HEK293 (cell line): ENCODE measurements at regions not wholly inside any gene's neighbourhood (a gene's known extent, or its start where the extent isn't known, plus 50 kb on each side); places are given as distances from the start of the nearest gene placed in this dataset.
A peak's percentile ranks its signal among the peaks of the same experiment; 100 is the strongest.

Source experiments
- CTCF ChIA-PET: fragments of 350-600 bp; formaldehyde crosslinking; extraction: SDS; loops from one replicate; lab custom pipeline; 2021; ENCODE audit warnings: antibody characterized with exemption; lab: Yijun Ruan, JAX
- POLR2A ChIA-PET: fragments of 300-600 bp; formaldehyde crosslinking; extraction: SDS; loops from one replicate; lab custom pipeline; 2020; ENCODE audit warnings: antibody characterized with exemption, inconsistent platforms; lab: Yijun Ruan, JAX
- H3K27ac ChIP-seq: fragments of 200-500 bp; sonication (Bioruptor generic); 2 replicates; pipeline ENCODE4 v1.5.1; 2014; ENCODE audit warnings: low read depth, low read length, control low read depth, inconsistent platforms; ENCODE audit errors: extremely low read depth
- H3K36me3 ChIP-seq, 2 experiments: fragments of 200-500 bp in 1 of 2; sonication (Bioruptor generic) in 1 of 2; 1 replicate in 1 of 2; 2 replicates in 1 of 2; pipeline ENCODE4 v1.5.1; 2014 to 2017; ENCODE audit warnings: inconsistent platforms in 2 of 2, low read length in 2 of 2; ENCODE audit not compliant: control insufficient read depth in 2 of 2, insufficient read depth in 1 of 2
- H3K4me1 ChIP-seq: fragments of 200-500 bp; sonication (Bioruptor generic); 2 replicates; pipeline ENCODE4 v1.5.1; 2014; ENCODE audit warnings: mild to moderate bottlenecking, low read length, inconsistent platforms; ENCODE audit not compliant: control insufficient read depth, insufficient read depth
- H3K4me3 ChIP-seq: 2 replicates; pipeline ENCODE4 v1.5.1; 2011; ENCODE audit warnings: low read depth, mild to moderate bottlenecking, control low read depth, low read length, moderate library complexity
- H3K9me3 ChIP-seq: fragments of 200-500 bp; sonication (Bioruptor generic); 2 replicates; pipeline ENCODE4 v1.5.1; 2014; ENCODE audit warnings: low read depth, low read length, inconsistent platforms; ENCODE audit not compliant: control insufficient read depth, insufficient read depth
- BCL11B ChIP-seq: fragments of 450-650 bp; formaldehyde crosslinking; IDR thresholded peaks from 2 replicates; pipeline ENCODE4 v1.5.1; 2016; ENCODE audit warnings: low read depth, missing biosample characterization, missing genetic modification characterization
- GLIS1 ChIP-seq: fragments of 450-650 bp; formaldehyde crosslinking; IDR thresholded peaks from 2 replicates; pipeline ENCODE4 v1.5.1; 2016; ENCODE audit warnings: missing biosample characterization, missing genetic modification characterization
- MYNN ChIP-seq: fragments of 450-650 bp; formaldehyde crosslinking; IDR thresholded peaks from 2 replicates; pipeline ENCODE4 v1.5.1; 2016; ENCODE audit warnings: missing biosample characterization, missing genetic modification characterization, borderline replicate concordance
- OSR2 ChIP-seq: fragments of 450-650 bp; formaldehyde crosslinking; IDR thresholded peaks from 2 replicates; pipeline ENCODE4 v1.5.1; 2016; ENCODE audit warnings: missing biosample characterization, missing genetic modification characterization
- SCRT1 ChIP-seq: fragments of 450-650 bp; formaldehyde crosslinking; IDR thresholded peaks from 2 replicates; pipeline ENCODE4 v1.5.1; 2016; ENCODE audit warnings: missing biosample characterization, missing genetic modification characterization, borderline replicate concordance
- SP2 ChIP-seq: fragments of 450-650 bp; formaldehyde crosslinking; IDR thresholded peaks from 2 replicates; pipeline ENCODE4 v1.5.1; 2016; ENCODE audit warnings: missing biosample characterization, missing genetic modification characterization
- SP7 ChIP-seq: fragments of 450-650 bp; formaldehyde crosslinking; IDR thresholded peaks from 2 replicates; pipeline ENCODE4 v1.5.1; 2016; ENCODE audit warnings: missing biosample characterization, missing genetic modification characterization
- ZBTB7A ChIP-seq: fragments of 450-650 bp; formaldehyde crosslinking; IDR thresholded peaks from 2 replicates; pipeline ENCODE4 v1.5.1; 2016; ENCODE audit warnings: low read depth, missing biosample characterization, missing genetic modification characterization
- ZIC2 ChIP-seq: fragments of 450-650 bp; formaldehyde crosslinking; IDR thresholded peaks from 2 replicates; pipeline ENCODE4 v1.5.1; 2016; ENCODE audit warnings: missing biosample characterization, missing genetic modification characterization
- ZNF19 ChIP-seq: fragments of 450-650 bp; formaldehyde crosslinking; IDR thresholded peaks from 2 replicates; pipeline ENCODE4; 2016; ENCODE audit warnings: missing biosample characterization, missing genetic modification characterization, low read depth
- ZNF335 ChIP-seq: fragments of 450-650 bp; formaldehyde crosslinking; conservative IDR thresholded peaks from 2 replicates; pipeline ENCODE4 v1.5.1; 2016; ENCODE audit warnings: missing biosample characterization, missing genetic modification characterization
- ZNF654 ChIP-seq: fragments of 450-650 bp; formaldehyde crosslinking; IDR thresholded peaks from 2 replicates; pipeline ENCODE4 v1.5.1; 2016; ENCODE audit warnings: low read depth, missing biosample characterization, missing genetic modification characterization
- ZSCAN23 ChIP-seq: fragments of 450-650 bp; formaldehyde crosslinking; IDR thresholded peaks from 2 replicates; pipeline ENCODE4 v1.5.1; 2016; ENCODE audit warnings: missing biosample characterization, missing genetic modification characterization
- TF ChIP-seq, protein P1 (sequence below): fragments of 450-650 bp; formaldehyde crosslinking; IDR thresholded peaks from 2 replicates; pipeline ENCODE4 v1.5.1; 2016; ENCODE audit warnings: missing biosample characterization, missing genetic modification characterization
- TF ChIP-seq, protein P2 (sequence below): IDR thresholded peaks from 2 replicates; pipeline ENCODE4 v1.6.1; 2011; ENCODE audit warnings: mild to moderate bottlenecking, low read depth, low read length, borderline replicate concordance
- TF ChIP-seq, protein P3 (sequence below): fragments of 450-650 bp; formaldehyde crosslinking; IDR thresholded peaks from 2 replicates; pipeline ENCODE4 v1.5.1; 2016; ENCODE audit warnings: missing biosample characterization, missing genetic modification characterization
- TF ChIP-seq, protein P4 (sequence below): fragments of 450-650 bp; formaldehyde crosslinking; IDR thresholded peaks from 2 replicates; pipeline ENCODE4 v1.5.1; 2016; ENCODE audit warnings: missing biosample characterization, missing genetic modification characterization

GRCh38 chr2:120877409-120877808 is 141.7 kb downstream of the GLI2 start:
- Histone ChIP-seq H3K9me3 (no peaks in the 10 kb centered on the region), H3K4me3 (no peak overlapping the region), H3K27ac (no peak overlapping the region), H3K36me3 (no peaks in the 10 kb centered on the region), H3K4me1 (no peaks in the 10 kb centered on the region)
- ChIA-PET POLR2A (no interaction called here), CTCF (interaction anchor here (1.2 to 1.7 kb wide), 2 partner anchors 194 to 218 kb away, joined by 4 read pairs; no protein-coding TSS in a partner anchor)
- no peak for TF ChIP-seq ZBTB7A (tag by site-specific recombination)
- TF ChIP-seq, protein P1, sequence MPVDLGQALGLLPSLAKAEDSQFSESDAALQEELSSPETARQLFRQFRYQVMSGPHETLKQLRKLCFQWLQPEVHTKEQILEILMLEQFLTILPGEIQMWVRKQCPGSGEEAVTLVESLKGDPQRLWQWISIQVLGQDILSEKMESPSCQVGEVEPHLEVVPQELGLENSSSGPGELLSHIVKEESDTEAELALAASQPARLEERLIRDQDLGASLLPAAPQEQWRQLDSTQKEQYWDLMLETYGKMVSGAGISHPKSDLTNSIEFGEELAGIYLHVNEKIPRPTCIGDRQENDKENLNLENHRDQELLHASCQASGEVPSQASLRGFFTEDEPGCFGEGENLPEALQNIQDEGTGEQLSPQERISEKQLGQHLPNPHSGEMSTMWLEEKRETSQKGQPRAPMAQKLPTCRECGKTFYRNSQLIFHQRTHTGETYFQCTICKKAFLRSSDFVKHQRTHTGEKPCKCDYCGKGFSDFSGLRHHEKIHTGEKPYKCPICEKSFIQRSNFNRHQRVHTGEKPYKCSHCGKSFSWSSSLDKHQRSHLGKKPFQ (tag by site-specific recombination): no peak
- TF ChIP-seq MYNN (tag by site-specific recombination): no peak
- no peak for TF ChIP-seq ZNF335 (tag by site-specific recombination)
- TF ChIP-seq, protein P2, sequence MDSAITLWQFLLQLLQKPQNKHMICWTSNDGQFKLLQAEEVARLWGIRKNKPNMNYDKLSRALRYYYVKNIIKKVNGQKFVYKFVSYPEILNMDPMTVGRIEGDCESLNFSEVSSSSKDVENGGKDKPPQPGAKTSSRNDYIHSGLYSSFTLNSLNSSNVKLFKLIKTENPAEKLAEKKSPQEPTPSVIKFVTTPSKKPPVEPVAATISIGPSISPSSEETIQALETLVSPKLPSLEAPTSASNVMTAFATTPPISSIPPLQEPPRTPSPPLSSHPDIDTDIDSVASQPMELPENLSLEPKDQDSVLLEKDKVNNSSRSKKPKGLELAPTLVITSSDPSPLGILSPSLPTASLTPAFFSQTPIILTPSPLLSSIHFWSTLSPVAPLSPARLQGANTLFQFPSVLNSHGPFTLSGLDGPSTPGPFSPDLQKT: no peak
- no peak for TF ChIP-seq ZSCAN23 (tag by site-specific recombination)
- no peak for TF ChIP-seq SCRT1 (tag by site-specific recombination)

GRCh38 chr2:120878970-120879369 is 143.3 kb downstream of the GLI2 start:
- ChIA-PET POLR2A (no interaction called here), CTCF (no interaction called here)
- H3K4me3 ChIP-seq: no peak overlapping the region
- no peak overlapping the region for H3K27ac ChIP-seq
- no peaks in the 10 kb centered on the region for H3K4me1 ChIP-seq
- H3K36me3 ChIP-seq: no peaks in the 10 kb centered on the region
- H3K9me3 ChIP-seq: no peaks in the 10 kb centered on the region
- TF ChIP-seq ZNF19 (tag by site-specific recombination) (no peak), ZIC2 (peak; percentile 53; the same call in 1 of the 2 replicates)

DNA sequence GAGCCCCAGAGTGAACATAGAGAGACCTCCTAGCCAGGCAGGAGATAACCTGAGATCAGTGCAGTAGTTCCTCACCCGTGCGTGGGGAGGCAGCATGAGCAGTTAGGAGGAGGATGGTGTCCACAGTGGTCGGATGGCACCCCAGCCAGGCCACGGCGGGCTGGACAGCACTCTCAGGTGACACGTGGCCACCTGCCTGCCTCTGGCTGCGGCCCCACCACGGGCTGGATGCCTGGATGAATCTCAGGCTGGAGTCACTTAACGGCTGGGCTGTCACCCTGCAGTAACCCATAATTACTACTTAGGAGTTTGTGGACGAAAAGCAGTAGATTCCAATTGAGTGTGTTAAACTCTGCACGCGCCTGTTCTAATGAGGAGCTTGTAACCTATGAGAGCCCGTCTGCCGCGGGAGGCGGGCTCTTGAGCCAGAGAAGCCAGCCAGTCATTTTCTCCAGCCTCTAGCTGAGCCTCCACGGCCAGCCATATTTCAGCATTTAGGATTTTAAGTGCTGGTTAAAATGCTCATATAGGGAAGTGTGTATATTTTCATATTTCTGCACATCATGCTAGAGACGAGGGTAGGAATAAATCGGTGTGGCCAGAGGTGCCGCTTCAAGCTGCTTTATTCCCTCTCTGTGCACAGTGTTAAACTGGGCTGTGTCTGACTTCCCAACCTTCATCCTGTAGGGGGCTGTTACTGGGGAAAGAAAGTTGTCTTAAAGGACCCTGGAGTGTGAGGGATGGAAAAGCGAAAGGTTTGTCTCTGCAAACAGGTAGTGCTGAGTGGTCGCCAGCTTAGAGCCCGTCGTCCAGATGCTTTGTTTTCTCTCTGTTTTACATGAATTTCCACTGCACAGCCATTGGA is 144.0 kb downstream of the GLI2 start:
- Histone ChIP-seq H3K36me3 (no peaks in the 10 kb centered on the region), H3K4me1 (no peaks in the 10 kb centered on the region), H3K4me3 (no peak overlapping the region), H3K9me3 (no peaks in the 10 kb centered on the region), H3K27ac (no peak overlapping the region)
- TF ChIP-seq, protein P3, sequence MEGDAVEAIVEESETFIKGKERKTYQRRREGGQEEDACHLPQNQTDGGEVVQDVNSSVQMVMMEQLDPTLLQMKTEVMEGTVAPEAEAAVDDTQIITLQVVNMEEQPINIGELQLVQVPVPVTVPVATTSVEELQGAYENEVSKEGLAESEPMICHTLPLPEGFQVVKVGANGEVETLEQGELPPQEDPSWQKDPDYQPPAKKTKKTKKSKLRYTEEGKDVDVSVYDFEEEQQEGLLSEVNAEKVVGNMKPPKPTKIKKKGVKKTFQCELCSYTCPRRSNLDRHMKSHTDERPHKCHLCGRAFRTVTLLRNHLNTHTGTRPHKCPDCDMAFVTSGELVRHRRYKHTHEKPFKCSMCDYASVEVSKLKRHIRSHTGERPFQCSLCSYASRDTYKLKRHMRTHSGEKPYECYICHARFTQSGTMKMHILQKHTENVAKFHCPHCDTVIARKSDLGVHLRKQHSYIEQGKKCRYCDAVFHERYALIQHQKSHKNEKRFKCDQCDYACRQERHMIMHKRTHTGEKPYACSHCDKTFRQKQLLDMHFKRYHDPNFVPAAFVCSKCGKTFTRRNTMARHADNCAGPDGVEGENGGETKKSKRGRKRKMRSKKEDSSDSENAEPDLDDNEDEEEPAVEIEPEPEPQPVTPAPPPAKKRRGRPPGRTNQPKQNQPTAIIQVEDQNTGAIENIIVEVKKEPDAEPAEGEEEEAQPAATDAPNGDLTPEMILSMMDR (tag by site-specific recombination): peak; percentile 51; the same call in 1 of the 2 replicates
- TF ChIP-seq SP2 (tag by site-specific recombination) (peak; percentile 40; the same call in 1 of the 2 replicates), ZNF654 (tag by site-specific recombination) (no peak), BCL11B (tag by site-specific recombination) (no peak), SP7 (tag by site-specific recombination) (peak; percentile 95), GLIS1 (tag by site-specific recombination) (peak; percentile 32; the same call in 1 of the 2 replicates), OSR2 (tag by site-specific recombination) (peak; percentile 57)
- TF ChIP-seq, protein P4, sequence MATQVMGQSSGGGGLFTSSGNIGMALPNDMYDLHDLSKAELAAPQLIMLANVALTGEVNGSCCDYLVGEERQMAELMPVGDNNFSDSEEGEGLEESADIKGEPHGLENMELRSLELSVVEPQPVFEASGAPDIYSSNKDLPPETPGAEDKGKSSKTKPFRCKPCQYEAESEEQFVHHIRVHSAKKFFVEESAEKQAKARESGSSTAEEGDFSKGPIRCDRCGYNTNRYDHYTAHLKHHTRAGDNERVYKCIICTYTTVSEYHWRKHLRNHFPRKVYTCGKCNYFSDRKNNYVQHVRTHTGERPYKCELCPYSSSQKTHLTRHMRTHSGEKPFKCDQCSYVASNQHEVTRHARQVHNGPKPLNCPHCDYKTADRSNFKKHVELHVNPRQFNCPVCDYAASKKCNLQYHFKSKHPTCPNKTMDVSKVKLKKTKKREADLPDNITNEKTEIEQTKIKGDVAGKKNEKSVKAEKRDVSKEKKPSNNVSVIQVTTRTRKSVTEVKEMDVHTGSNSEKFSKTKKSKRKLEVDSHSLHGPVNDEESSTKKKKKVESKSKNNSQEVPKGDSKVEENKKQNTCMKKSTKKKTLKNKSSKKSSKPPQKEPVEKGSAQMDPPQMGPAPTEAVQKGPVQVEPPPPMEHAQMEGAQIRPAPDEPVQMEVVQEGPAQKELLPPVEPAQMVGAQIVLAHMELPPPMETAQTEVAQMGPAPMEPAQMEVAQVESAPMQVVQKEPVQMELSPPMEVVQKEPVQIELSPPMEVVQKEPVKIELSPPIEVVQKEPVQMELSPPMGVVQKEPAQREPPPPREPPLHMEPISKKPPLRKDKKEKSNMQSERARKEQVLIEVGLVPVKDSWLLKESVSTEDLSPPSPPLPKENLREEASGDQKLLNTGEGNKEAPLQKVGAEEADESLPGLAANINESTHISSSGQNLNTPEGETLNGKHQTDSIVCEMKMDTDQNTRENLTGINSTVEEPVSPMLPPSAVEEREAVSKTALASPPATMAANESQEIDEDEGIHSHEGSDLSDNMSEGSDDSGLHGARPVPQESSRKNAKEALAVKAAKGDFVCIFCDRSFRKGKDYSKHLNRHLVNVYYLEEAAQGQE (tag by site-specific recombination): peak; percentile 85
- ChIA-PET POLR2A (interaction anchor here (0.5 to 0.9 kb wide), 2 partner anchors 195 to 857 kb away, joined by 4 read pairs; partner anchors contain the start of gene NIFK), CTCF (interaction anchor here (1.0 kb wide), 1 partner anchor 184 kb away, joined by 3 read pairs; no protein-coding TSS in a partner anchor)
